AG09319 (cell line): ENCODE measurements at regions not wholly inside any gene's neighbourhood (a gene's known extent, or its start where the extent isn't known, plus 50 kb on each side); places are given as distances from the start of the nearest gene placed in this dataset.
"Not testable (repeated sequence)": the region's sequence is repeated elsewhere in the genome, so short reads cannot be mapped to it uniquely, and the experiment has no call there.

Experiments used
- DNase-seq: peaks from one replicate; pipeline ENCODE4 v3.0.0-alpha.2; 2010; ENCODE audit warnings: low read depth; ENCODE audit errors: extremely low read depth
- CTCF ChIP-seq: IDR thresholded peaks from 2 replicates; pipeline ENCODE4 v1.5.1; 2011; ENCODE audit warnings: low read depth, mild to moderate bottlenecking, inconsistent platforms, low read length, moderate library complexity

- TF ChIP-seq CTCF = no peak
- no peak for DNase-seq
Observed at GRCh38 chr6:27556406-27556805, 83.5 kb upstream of the ZNF184 start.

- TF ChIP-seq CTCF = no peak
- no peak for DNase-seq
Observed at GRCh38 chr6:27553123-27553904, 80.4 kb upstream of the ZNF184 start.

GRCh38 chr6:27551607-27552006 lies 78.7 kb upstream of the ZNF184 start:
- no peak for TF ChIP-seq CTCF
- DNase-seq = no peak

GRCh38 chr6:27550692-27551091 lies 77.8 kb upstream of the ZNF184 start:
- no peak for TF ChIP-seq CTCF
- DNase-seq = no peak

- DNase-seq = not testable (repeated sequence)
Observed at GRCh38 chr6:27549241-27549598, 76.3 kb upstream of the ZNF184 start.

- DNase-seq = no peak
- TF ChIP-seq CTCF = no peak
Observed at GRCh38 chr6:27547157-27548075, 74.5 kb upstream of the ZNF184 start.

- no peak for TF ChIP-seq CTCF
- no peak for DNase-seq
Observed at GRCh38 chr6:27546522-27546921, 73.6 kb upstream of the ZNF184 start.
